Upper lobe of right lung (tissue), 1 donor: ENCODE measurements at regions not wholly inside any gene's neighbourhood (a gene's known extent, or its start where the extent isn't known, plus 50 kb on each side); places are given as distances from the start of the nearest gene placed in this dataset.

Experiments used
- ATAC-seq: fragments of 200-7000 bp; cut with Tn5 transposase; one replicate; pipeline ENCODE4 v1.9.1; 2020; ENCODE audit warnings: mild to moderate bottlenecking, moderate library complexity
- DNase-seq: peaks from one replicate; pipeline ENCODE4 v3.0.0-alpha.2; 2020
- H3K27ac ChIP-seq: fragments of 200-600 bp; one replicate; pipeline ENCODE4 v1.8.0; 2022
- H3K27me3 ChIP-seq: fragments of 200-600 bp; one replicate; pipeline ENCODE4 v1.8.0; 2022; ENCODE audit warnings: mild to moderate bottlenecking
- H3K36me3 ChIP-seq: fragments of 200-600 bp; one replicate; pipeline ENCODE4 v1.8.0; 2022
- H3K4me1 ChIP-seq: fragments of 200-600 bp; one replicate; pipeline ENCODE4 v1.8.0; 2022
- H3K4me3 ChIP-seq: fragments of 200-600 bp; one replicate; pipeline ENCODE4 v1.8.0; 2022; ENCODE audit warnings: mild to moderate bottlenecking
- H3K9me3 ChIP-seq: fragments of 200-600 bp; one replicate; pipeline ENCODE4 v1.8.0; 2022
- intact Hi-C: fragments of 100-400 bp; cut with DNase I; formaldehyde crosslinking; loops from one replicate; pipeline ENCODE4 v1.11.0; 2022
- TF ChIP-seq, protein P1 (sequence below): fragments of 200-600 bp; IDR thresholded peaks from one replicate; pipeline ENCODE4 v1.8.0; 2022; ENCODE audit warnings: antibody characterized with exemption
- donor health status: DM: no; HTN: yes; CAD: no; lungs with severe emphysema.

DNA sequence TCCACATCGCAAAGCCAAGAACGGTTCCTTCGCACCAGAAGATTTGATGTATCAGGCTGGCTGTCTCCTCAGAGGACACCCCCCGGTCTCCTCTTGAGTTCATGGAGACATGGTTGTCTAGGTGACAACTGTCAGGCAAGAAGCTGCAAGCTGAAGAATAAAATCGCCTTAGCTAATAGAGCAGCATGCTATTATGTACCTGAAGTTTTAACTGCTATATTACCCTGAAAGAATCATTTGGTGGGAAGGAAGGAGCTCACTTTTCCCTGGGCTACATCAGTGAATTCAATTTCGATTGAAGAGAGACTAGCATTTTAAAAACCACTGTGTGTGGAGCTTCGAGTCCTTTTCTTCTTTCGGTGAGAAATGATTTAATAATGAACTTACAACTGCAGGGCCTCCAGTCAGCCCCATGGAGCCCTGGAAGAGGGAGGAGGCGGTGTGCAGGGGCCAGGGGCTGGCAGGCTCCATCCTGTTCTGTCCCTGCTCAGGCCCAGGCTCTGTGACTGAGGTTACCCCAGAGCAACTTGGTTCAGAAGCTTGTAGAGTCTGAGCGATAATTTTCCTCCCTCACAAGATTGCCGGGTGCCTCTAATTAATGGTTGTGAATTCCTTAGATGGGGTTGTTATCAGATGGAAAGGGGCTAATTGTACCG, 191.3 kb downstream of the MID1IP1 start:
- no peak for ATAC-seq
- Histone ChIP-seq H3K9me3 (no peaks in the 10 kb centered on the region), H3K27ac (no peak overlapping the region), H3K4me1 (no peaks in the 10 kb centered on the region), H3K36me3 (no peaks in the 10 kb centered on the region), H3K4me3 (no peak overlapping the region), H3K27me3 (no peaks in the 10 kb centered on the region)
- DNase-seq = no peak
- TF ChIP-seq, protein P1, sequence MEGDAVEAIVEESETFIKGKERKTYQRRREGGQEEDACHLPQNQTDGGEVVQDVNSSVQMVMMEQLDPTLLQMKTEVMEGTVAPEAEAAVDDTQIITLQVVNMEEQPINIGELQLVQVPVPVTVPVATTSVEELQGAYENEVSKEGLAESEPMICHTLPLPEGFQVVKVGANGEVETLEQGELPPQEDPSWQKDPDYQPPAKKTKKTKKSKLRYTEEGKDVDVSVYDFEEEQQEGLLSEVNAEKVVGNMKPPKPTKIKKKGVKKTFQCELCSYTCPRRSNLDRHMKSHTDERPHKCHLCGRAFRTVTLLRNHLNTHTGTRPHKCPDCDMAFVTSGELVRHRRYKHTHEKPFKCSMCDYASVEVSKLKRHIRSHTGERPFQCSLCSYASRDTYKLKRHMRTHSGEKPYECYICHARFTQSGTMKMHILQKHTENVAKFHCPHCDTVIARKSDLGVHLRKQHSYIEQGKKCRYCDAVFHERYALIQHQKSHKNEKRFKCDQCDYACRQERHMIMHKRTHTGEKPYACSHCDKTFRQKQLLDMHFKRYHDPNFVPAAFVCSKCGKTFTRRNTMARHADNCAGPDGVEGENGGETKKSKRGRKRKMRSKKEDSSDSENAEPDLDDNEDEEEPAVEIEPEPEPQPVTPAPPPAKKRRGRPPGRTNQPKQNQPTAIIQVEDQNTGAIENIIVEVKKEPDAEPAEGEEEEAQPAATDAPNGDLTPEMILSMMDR = no peak
- intact Hi-C loops = no loop called here

DNA sequence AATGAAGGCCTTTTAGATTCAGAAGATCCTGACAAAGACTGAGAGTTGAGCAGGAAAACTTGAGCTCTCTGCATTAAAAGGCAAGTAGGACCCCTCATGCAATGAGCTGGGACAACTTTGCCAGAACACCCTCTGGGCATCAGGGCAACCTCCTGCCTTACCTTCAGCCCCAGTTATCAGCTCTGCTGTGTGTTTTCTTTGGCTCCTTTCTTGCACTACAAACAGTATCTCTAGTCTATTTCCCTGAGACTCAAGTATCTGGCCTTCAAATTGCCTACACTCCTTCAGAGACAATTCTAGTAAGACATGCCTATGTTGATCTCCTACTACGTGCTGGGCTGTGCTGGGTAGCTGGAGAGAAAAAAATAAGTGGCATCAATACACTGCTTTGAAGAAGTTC, 192.2 kb downstream of the MID1IP1 start:
- Histone ChIP-seq H3K9me3 (no peaks in the 10 kb centered on the region), H3K4me1 (no peaks in the 10 kb centered on the region), H3K27ac (no peak overlapping the region), H3K36me3 (no peaks in the 10 kb centered on the region), H3K27me3 (no peaks in the 10 kb centered on the region), H3K4me3 (no peak overlapping the region)
- intact Hi-C loops = no loop called here
- TF ChIP-seq, protein P1 = no peak
- DNase-seq = no peak
- ATAC-seq = no peak

DNA sequence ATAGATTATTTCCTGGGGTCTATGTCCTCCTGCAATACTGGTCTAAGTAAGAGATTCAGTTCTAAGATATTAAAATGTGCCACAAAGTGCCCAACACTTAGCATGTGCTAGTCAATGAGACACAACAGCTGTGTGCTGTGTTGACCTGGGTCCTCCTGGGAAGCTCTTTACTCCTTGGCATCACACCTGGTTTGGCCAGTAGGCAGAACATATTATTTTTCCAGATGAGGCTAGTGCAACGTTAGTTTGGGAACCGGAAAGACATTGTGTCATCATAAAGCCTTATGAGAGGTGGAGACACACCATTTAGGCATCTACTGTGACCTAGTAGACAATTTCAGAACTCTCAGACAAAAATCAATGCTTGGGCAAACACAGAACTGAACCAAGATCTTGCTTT, 197.8 kb downstream of the MID1IP1 start:
- no peaks in the 10 kb centered on the region for H3K36me3 ChIP-seq
- intact Hi-C loops = no loop called here
- TF ChIP-seq, protein P1 = no peak
- no peaks in the 10 kb centered on the region for H3K27me3 ChIP-seq
- DNase-seq (no peak), ATAC-seq (no peak)
- H3K9me3 ChIP-seq = no peaks in the 10 kb centered on the region
- no peak overlapping the region for H3K4me3 ChIP-seq
- no peaks in the 10 kb centered on the region for H3K4me1 ChIP-seq
- H3K27ac ChIP-seq = no peak overlapping the region

DNA sequence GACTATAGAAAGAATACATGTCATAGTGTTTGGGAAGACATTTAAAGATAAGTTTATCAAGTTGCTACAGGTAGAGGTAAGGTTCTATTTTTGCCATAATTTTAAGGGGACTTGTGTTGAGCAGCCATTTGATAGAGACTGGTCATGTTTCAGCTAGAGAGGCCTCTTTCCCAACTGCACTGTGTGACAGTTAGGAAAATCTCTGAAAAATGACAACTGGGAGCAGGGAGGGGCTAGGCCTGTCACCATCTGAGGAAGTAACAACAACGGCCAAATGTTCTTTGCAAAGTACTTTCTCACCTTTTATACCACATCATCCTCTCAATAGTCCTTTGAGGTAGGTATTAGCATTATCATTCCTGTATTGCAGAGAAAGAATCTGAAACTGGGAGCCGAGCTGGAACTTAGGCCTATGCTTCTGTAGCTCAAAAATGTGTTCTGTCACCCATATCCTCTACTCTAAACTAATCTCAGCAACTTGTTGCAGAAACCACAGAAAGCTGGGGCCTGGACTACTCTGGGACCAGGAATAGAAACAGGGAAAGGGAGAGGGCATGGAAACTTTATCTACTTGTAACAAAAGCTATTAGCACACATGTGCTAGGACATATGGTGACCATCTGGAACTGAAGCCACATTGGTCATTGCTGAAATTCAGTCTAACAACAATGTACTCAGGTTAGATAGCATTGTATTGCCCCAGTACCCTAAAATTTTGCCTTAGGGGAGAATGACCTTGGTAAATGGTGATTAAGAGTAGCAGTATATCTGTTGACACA, 198.9 kb downstream of the MID1IP1 start:
- Histone ChIP-seq H3K27ac (no peak overlapping the region), H3K4me1 (no peaks in the 10 kb centered on the region), H3K36me3 (no peaks in the 10 kb centered on the region), H3K27me3 (no peaks in the 10 kb centered on the region), H3K9me3 (no peaks in the 10 kb centered on the region), H3K4me3 (no peak overlapping the region)
- TF ChIP-seq, protein P1 = no peak
- DNase-seq = no peak
- intact Hi-C loops = no loop called here
- no peak for ATAC-seq

DNA sequence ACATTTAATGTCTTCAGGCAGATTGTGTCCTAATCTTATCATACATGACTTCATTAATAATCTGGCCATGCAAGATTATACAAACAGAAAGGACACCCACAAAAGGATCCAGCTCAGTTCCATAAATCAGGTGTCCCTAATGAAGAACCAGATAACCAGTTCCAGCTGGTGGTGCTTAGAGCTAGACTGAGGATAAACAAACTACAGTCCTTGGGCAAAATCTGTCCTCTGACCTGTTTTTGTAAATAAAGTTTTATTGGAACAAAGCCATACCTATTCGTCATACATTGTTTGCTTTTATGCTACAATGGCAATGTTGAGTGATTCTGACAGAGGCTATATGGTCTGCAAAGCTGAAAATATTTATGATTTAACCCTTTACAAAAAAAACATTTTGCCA, 199.5 kb downstream of the MID1IP1 start:
- no peaks in the 10 kb centered on the region for H3K36me3 ChIP-seq
- DNase-seq (no peak), ATAC-seq (no peak)
- H3K4me3 ChIP-seq = no peak overlapping the region
- no peaks in the 10 kb centered on the region for H3K9me3 ChIP-seq
- intact Hi-C loops = no loop called here
- TF ChIP-seq, protein P1 = no peak
- H3K27ac ChIP-seq = no peak overlapping the region
- H3K4me1 ChIP-seq = no peaks in the 10 kb centered on the region
- no peaks in the 10 kb centered on the region for H3K27me3 ChIP-seq
